Stimulated activated memory B cell treated with anti-CD40 and anti-IgM and Interleukin-4, amounts not matched to agents 10 μg/mL and 1 μg/mL and 100 μg/mL, for 72 hours (primary cell): ENCODE measurements at regions not wholly inside any gene's neighbourhood (a gene's known extent, or its start where the extent isn't known, plus 50 kb on each side); places are given as distances from the start of the nearest gene placed in this dataset.

Source experiments
- ATAC-seq: fragments of 150-1000 bp; cut with Tn5 transposase; 2 replicates; pipeline ENCODE4 v1.10.0; 2021
- H3K27ac Mint-ChIP-seq: one replicate; pipeline ENCODE4 v1.8.0; 2022; ENCODE audit warnings: mild to moderate bottlenecking, mixed read lengths
- H3K27me3 Mint-ChIP-seq: one replicate; pipeline ENCODE4 v1.8.0; 2022; ENCODE audit warnings: mixed read lengths
- H3K36me3 Mint-ChIP-seq: one replicate; pipeline ENCODE4 v1.8.0; 2022; ENCODE audit warnings: mixed read lengths
- H3K4me1 Mint-ChIP-seq: one replicate; pipeline ENCODE4 v1.8.0; 2022; ENCODE audit warnings: mixed read lengths
- H3K4me3 Mint-ChIP-seq: one replicate; pipeline ENCODE4 v1.8.0; 2022; ENCODE audit warnings: mild to moderate bottlenecking, moderate library complexity, mixed read lengths
- H3K9me3 Mint-ChIP-seq: one replicate; pipeline ENCODE4 v1.8.0; 2022; ENCODE audit warnings: mixed read lengths

DNA sequence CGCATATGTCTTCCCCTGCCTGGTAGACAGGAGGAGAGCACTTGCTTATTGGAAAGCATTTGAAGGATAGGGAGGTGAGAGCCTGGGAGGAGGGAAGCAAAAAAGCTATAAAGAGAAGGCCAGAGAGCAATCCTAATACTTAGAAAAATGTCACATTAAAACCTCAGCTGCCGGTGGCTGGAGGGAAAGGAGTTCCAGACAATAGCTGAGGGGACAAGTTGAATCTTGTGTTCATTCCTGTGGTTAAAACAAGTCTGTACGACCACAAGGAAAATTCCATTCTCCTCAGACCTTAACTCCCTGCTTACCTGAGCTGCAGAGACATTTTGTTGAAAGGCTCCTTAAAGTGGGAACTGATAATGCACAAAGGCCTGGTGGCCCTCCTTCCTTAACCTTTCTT lies 218.8 kb upstream of the CAMK1G start:
- Mint-ChIP-seq H3K27ac (no peak overlapping the region), H3K9me3 (no peaks in the 10 kb centered on the region), H3K4me1 (no peaks in the 10 kb centered on the region), H3K27me3 (no peaks in the 10 kb centered on the region), H3K4me3 (no peak overlapping the region), H3K36me3 (no peaks in the 10 kb centered on the region)
- no peak for ATAC-seq

- no peaks in the 10 kb centered on the region for H3K27me3 Mint-ChIP-seq
Observed at GRCh38 chr1:209367061-209367772, 216.3 kb upstream of the CAMK1G start.

GRCh38 chr1:209368864-209369598 lies 214.5 kb upstream of the CAMK1G start:
- Mint-ChIP-seq H3K36me3 (no peaks in the 10 kb centered on the region), H3K27me3 (no peaks in the 10 kb centered on the region), H3K27ac (no peak overlapping the region), H3K4me1 (no peaks in the 10 kb centered on the region), H3K9me3 (no peaks in the 10 kb centered on the region), H3K4me3 (no peak overlapping the region)
- ATAC-seq, result no peak

More at GRCh38 chr1:209367061-209367772, 216.3 kb upstream of the CAMK1G start:
- Mint-ChIP-seq H3K36me3 (no peaks in the 10 kb centered on the region), H3K27ac (no peak overlapping the region), H3K9me3 (no peaks in the 10 kb centered on the region), H3K4me3 (no peak overlapping the region), H3K4me1 (no peaks in the 10 kb centered on the region)
- no peak for ATAC-seq

- H3K27me3 Mint-ChIP-seq, result no peaks in the 10 kb centered on the region
- H3K4me3 Mint-ChIP-seq, result no peak overlapping the region
- no peak for ATAC-seq
Observed at GRCh38 chr1:209370241-209370995, 213.1 kb upstream of the CAMK1G start.

GRCh38 chr1:209375097-209375496 lies 208.4 kb upstream of the CAMK1G start:
- Mint-ChIP-seq H3K4me3 (no peak overlapping the region), H3K9me3 (no peaks in the 10 kb centered on the region), H3K27me3 (no peaks in the 10 kb centered on the region), H3K27ac (no peak overlapping the region), H3K4me1 (no peaks in the 10 kb centered on the region), H3K36me3 (no peaks in the 10 kb centered on the region)
- ATAC-seq, result no peak

More at GRCh38 chr1:209370241-209370995, 213.1 kb upstream of the CAMK1G start:
- Mint-ChIP-seq H3K9me3 (no peaks in the 10 kb centered on the region), H3K4me1 (no peaks in the 10 kb centered on the region), H3K27ac (no peak overlapping the region), H3K36me3 (no peaks in the 10 kb centered on the region)

GRCh38 chr1:209375671-209376365 lies 207.7 kb upstream of the CAMK1G start:
- H3K27me3 Mint-ChIP-seq, result no peaks in the 10 kb centered on the region
- no peaks in the 10 kb centered on the region for H3K9me3 Mint-ChIP-seq
- no peaks in the 10 kb centered on the region for H3K36me3 Mint-ChIP-seq
- no peak overlapping the region for H3K4me3 Mint-ChIP-seq
- ATAC-seq, result no peak
- no peaks in the 10 kb centered on the region for H3K4me1 Mint-ChIP-seq
- no peak overlapping the region for H3K27ac Mint-ChIP-seq

DNA sequence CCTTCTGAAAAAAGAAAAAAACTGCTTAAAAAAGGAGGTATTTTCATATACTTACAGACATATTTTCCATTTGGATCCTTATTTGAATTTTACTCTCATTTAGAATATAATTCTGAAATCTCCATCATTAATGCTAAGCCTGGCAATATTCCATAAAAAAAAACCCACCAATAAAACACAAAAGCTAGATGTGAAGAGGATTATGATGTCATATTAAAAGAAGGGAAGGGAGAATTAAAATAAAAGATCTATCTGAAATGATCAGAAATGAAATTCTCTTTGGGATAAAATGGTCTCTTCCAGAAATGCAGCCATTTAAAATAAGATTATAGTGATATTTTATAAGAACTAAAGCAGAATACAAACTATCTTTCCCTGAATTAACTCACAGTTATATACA lies 206.7 kb upstream of the CAMK1G start:
- Mint-ChIP-seq H3K27ac (no peak overlapping the region), H3K4me3 (no peak overlapping the region), H3K27me3 (no peaks in the 10 kb centered on the region), H3K4me1 (no peaks in the 10 kb centered on the region), H3K9me3 (no peaks in the 10 kb centered on the region), H3K36me3 (no peaks in the 10 kb centered on the region)
- ATAC-seq, result no peak

DNA sequence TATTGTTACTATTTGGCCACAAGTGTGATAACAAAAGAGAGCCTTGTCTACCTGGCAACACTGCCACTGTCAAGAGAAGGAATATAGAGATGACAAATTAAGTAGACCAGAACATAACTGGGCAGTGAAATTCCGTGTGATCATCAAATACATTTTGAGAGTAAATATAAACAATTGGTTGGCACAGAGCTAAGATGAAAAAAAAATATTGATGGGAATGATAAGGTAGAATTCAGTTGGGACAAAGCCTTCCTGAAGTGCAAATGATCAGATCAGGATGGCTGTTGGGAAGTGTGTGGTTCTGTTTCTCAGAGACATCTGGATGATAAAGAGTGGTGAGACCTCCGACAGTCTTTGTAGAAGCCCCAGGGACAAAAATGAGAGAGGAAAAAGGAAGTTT lies 205.5 kb upstream of the CAMK1G start:
- ATAC-seq, result no peak
- H3K9me3 Mint-ChIP-seq, result no peaks in the 10 kb centered on the region

GRCh38 chr1:209379280-209379679 lies 204.2 kb upstream of the CAMK1G start:
- no peak overlapping the region for H3K27ac Mint-ChIP-seq
- ATAC-seq, result no peak
- H3K36me3 Mint-ChIP-seq, result no peaks in the 10 kb centered on the region
- H3K4me3 Mint-ChIP-seq, result no peak overlapping the region
- H3K9me3 Mint-ChIP-seq, result no peaks in the 10 kb centered on the region
- H3K4me1 Mint-ChIP-seq, result no peaks in the 10 kb centered on the region
- no peaks in the 10 kb centered on the region for H3K27me3 Mint-ChIP-seq

More for the DNA sequence above, 205.5 kb upstream of the CAMK1G start:
- H3K4me1 Mint-ChIP-seq, result no peaks in the 10 kb centered on the region
- no peak overlapping the region for H3K4me3 Mint-ChIP-seq
- no peaks in the 10 kb centered on the region for H3K27me3 Mint-ChIP-seq
- H3K27ac Mint-ChIP-seq, result no peak overlapping the region
- no peaks in the 10 kb centered on the region for H3K36me3 Mint-ChIP-seq

DNA sequence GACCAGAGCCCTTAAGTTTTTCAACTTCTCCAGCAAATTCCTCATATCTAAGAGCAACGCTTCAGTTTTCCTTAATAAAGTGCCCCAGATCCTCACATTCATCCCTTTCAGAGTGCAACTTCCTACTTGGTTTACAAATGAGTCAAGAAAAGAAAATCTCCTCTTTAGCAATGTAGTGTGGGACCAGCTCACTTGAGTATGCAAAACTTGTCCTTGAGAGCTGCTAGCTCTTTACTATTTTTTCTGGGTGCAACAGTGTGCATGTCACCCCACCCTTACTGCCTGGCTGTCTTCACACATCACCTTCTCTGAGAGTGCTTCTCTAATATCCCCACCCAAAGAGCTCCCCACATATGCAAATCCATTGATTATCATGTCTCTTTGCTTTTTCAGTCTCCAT lies 203.1 kb upstream of the CAMK1G start:
- no peaks in the 10 kb centered on the region for H3K4me1 Mint-ChIP-seq
- no peak for ATAC-seq
- H3K4me3 Mint-ChIP-seq, result no peak overlapping the region
- H3K27ac Mint-ChIP-seq, result no peak overlapping the region
- H3K36me3 Mint-ChIP-seq, result no peaks in the 10 kb centered on the region
- no peaks in the 10 kb centered on the region for H3K9me3 Mint-ChIP-seq
- H3K27me3 Mint-ChIP-seq, result no peaks in the 10 kb centered on the region

GRCh38 chr1:209382231-209383100 lies 201.0 kb upstream of the CAMK1G start:
- H3K4me3 Mint-ChIP-seq, result no peak overlapping the region
- H3K27me3 Mint-ChIP-seq, result no peaks in the 10 kb centered on the region
- no peak overlapping the region for H3K27ac Mint-ChIP-seq
- H3K36me3 Mint-ChIP-seq, result no peaks in the 10 kb centered on the region
- ATAC-seq, result no peak
- no peaks in the 10 kb centered on the region for H3K4me1 Mint-ChIP-seq
- H3K9me3 Mint-ChIP-seq, result no peaks in the 10 kb centered on the region

GRCh38 chr1:209383422-209383821 lies 200.1 kb upstream of the CAMK1G start:
- H3K4me1 Mint-ChIP-seq, result no peaks in the 10 kb centered on the region
- H3K36me3 Mint-ChIP-seq, result no peaks in the 10 kb centered on the region
- no peak for ATAC-seq
- H3K27ac Mint-ChIP-seq, result no peak overlapping the region
- H3K9me3 Mint-ChIP-seq, result peaks cover 2% of the 10 kb centered on the region
- H3K4me3 Mint-ChIP-seq, result no peak overlapping the region
- H3K27me3 Mint-ChIP-seq, result peaks cover 3% of the 10 kb centered on the region

- H3K4me1 Mint-ChIP-seq, result no peaks in the 10 kb centered on the region
- H3K27ac Mint-ChIP-seq, result no peak overlapping the region
- no peak overlapping the region for H3K4me3 Mint-ChIP-seq
- peaks cover 10% of the 10 kb centered on the region for H3K27me3 Mint-ChIP-seq
- H3K9me3 Mint-ChIP-seq, result peaks cover 2% of the 10 kb centered on the region
- no peaks in the 10 kb centered on the region for H3K36me3 Mint-ChIP-seq
- ATAC-seq, result no peak
Observed at GRCh38 chr1:209383907-209384709, 199.4 kb upstream of the CAMK1G start.
